ENCODE measurements at regions not wholly inside any gene's neighbourhood (a gene's known extent, or its start where the extent isn't known, plus 50 kb on each side); places are given as distances from the start of the nearest gene placed in this dataset.

GRCh38 chr15:70269991-70270751 lies 172.5 kb upstream of the TLE3 start:
- Mint-ChIP-seq H3K27ac (no peak overlapping the region), H3K36me3 (ENCODE audit: low read depth) (no peaks in the 10 kb centered on the region), H3K9me3 (no peaks in the 10 kb centered on the region), H3K4me3 (no peak overlapping the region), H3K4me1 (ENCODE audit: low read depth) (peaks cover 6% of the 10 kb centered on the region), H3K27me3 (ENCODE audit: low read depth) (peaks cover 38% of the 10 kb centered on the region)

- Mint-ChIP-seq H3K27me3 (ENCODE audit: low read depth) (peaks cover 38% of the 10 kb centered on the region), H3K4me1 (ENCODE audit: low read depth) (peaks cover 6% of the 10 kb centered on the region), H3K36me3 (ENCODE audit: low read depth) (no peaks in the 10 kb centered on the region), H3K4me3 (no peak overlapping the region), H3K27ac (no peak overlapping the region), H3K9me3 (no peaks in the 10 kb centered on the region)
These were observed 171.7 kb upstream of the TLE3 start for GRCh38 chr15:70269311-70269911.

DNA sequence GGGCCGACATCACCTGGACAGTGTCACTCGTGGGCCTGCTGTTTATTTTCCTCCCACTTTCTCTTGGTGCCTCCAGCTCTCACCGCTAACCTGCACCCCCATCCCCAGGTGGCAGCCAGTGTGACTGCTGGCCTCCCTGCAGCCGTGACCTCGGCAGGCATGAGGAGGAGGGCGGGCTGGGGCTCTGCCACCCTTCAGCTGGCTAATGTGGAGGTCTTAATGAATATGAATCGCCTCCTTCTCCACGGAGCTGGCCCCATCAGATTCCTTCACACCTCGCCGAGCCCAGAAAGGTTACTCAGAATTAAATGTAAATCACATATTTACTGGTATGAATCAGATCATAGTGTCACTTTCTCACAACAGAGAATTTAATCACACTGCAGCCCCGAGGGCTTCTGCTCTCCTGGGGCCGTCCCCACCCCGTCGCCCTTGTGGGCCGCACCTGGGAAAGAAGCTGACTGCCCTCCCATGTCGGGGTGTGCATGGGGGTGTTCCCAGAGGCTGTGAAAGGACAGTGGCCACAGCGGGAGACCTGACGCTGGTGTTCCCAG lies 171.1 kb upstream of the TLE3 start:
- no peak overlapping the region for H3K4me3 Mint-ChIP-seq
- H3K4me1 Mint-ChIP-seq (ENCODE audit: low read depth), result peaks cover 6% of the 10 kb centered on the region
- no peaks in the 10 kb centered on the region for H3K36me3 Mint-ChIP-seq (ENCODE audit: low read depth)
- no peaks in the 10 kb centered on the region for H3K9me3 Mint-ChIP-seq
- no peak overlapping the region for H3K27ac Mint-ChIP-seq
- peaks cover 40% of the 10 kb centered on the region for H3K27me3 Mint-ChIP-seq (ENCODE audit: low read depth)

- H3K4me1 Mint-ChIP-seq (ENCODE audit: low read depth), result peaks cover 6% of the 10 kb centered on the region
- no peak overlapping the region for H3K27ac Mint-ChIP-seq
These were observed 170.2 kb upstream of the TLE3 start for GRCh38 chr15:70267879-70268278.

DNA sequence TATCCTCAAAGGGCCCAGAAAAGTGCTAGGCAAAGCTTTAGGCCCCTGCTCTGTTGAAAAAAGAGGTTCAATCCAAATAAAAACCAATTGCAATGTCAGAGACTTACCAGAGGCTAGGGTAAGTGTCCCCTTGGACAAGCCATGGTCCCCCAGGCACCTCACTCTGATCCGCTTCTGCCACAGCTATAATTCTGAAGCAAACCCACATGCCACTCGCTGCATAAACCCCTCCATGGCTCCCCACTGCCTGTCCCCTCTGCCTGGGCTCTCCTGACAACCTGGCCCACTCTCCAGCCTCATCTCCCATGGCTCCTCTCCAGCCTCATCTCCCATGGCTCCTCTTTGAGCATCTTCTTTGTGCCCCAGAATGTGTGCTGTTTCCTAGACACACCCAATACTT lies 169.6 kb upstream of the TLE3 start:
- Mint-ChIP-seq H3K27me3 (ENCODE audit: low read depth) (peaks cover 42% of the 10 kb centered on the region), H3K4me3 (no peak overlapping the region), H3K9me3 (no peaks in the 10 kb centered on the region), H3K4me1 (ENCODE audit: low read depth) (peaks cover 6% of the 10 kb centered on the region), H3K36me3 (ENCODE audit: low read depth) (no peaks in the 10 kb centered on the region), H3K27ac (no peak overlapping the region)

More at GRCh38 chr15:70267879-70268278, 170.2 kb upstream of the TLE3 start:
- Mint-ChIP-seq H3K36me3 (ENCODE audit: low read depth) (no peaks in the 10 kb centered on the region), H3K4me3 (no peak overlapping the region), H3K27me3 (ENCODE audit: low read depth) (peaks cover 42% of the 10 kb centered on the region), H3K9me3 (no peaks in the 10 kb centered on the region)

DNA sequence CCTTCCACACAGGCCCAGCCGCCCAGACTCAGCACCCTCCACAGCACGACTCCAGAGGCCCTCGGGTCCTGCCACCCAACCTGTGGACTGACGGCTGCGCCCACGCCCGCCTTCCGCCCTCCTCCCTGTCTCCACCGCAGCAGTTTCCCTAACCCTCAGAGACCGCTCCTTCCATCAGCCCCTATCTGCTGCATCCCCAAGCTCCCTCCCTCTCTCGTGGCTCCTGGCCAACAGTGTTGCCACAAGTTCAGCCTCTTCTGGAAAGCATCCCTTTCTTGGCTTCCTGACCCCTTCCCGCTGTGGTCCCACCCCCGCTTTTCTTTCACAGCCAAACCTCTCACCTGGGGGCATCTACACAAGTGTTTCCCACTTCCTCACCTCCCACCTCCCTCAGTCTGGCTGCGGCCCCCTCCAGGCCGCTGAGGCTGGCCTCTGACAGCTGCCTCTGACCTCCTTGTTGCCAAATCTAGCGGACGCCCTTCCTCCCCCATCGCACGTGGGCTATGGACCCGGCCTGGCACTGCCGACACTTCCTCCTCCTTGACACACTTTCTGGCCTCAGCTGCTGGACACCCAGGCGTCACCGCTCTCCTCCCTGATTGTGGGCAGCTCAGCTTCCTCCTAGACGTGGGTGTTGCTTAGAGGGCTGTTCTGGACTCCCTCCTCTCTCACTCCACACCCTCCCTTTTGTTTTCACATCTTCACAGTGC lies 168.8 kb upstream of the TLE3 start:
- H3K27me3 Mint-ChIP-seq (ENCODE audit: low read depth), result peaks cover 42% of the 10 kb centered on the region
- peaks cover 9% of the 10 kb centered on the region for H3K4me1 Mint-ChIP-seq (ENCODE audit: low read depth)
- H3K36me3 Mint-ChIP-seq (ENCODE audit: low read depth), result no peaks in the 10 kb centered on the region
- H3K27ac Mint-ChIP-seq, result no peak overlapping the region
- no peak overlapping the region for H3K4me3 Mint-ChIP-seq
- H3K9me3 Mint-ChIP-seq, result no peaks in the 10 kb centered on the region

DNA sequence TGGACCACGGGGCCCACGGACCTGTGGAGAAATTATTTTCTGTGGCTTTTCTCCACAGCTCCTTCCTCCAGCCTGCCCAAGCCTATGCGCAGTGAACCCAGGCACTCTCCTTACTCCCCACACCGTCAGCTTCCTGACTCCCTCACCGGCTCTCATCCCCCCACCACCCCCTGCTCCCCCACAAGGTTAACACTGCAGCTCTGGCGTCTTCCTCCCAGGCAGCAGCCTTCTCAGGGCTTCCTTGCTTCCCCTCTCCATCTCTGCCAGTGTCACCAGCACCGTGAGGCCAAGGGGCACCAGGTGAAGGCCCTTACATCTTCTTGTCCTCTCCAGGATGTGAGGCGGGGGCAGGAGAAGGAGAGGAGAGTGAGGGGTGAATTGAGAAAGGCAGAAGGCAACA lies 168.3 kb upstream of the TLE3 start:
- no peaks in the 10 kb centered on the region for H3K36me3 Mint-ChIP-seq (ENCODE audit: low read depth)
- H3K9me3 Mint-ChIP-seq, result no peaks in the 10 kb centered on the region
- peaks cover 9% of the 10 kb centered on the region for H3K4me1 Mint-ChIP-seq (ENCODE audit: low read depth)
- H3K4me3 Mint-ChIP-seq, result no peak overlapping the region
- no peak overlapping the region for H3K27ac Mint-ChIP-seq
- H3K27me3 Mint-ChIP-seq (ENCODE audit: low read depth), result peaks cover 39% of the 10 kb centered on the region

DNA sequence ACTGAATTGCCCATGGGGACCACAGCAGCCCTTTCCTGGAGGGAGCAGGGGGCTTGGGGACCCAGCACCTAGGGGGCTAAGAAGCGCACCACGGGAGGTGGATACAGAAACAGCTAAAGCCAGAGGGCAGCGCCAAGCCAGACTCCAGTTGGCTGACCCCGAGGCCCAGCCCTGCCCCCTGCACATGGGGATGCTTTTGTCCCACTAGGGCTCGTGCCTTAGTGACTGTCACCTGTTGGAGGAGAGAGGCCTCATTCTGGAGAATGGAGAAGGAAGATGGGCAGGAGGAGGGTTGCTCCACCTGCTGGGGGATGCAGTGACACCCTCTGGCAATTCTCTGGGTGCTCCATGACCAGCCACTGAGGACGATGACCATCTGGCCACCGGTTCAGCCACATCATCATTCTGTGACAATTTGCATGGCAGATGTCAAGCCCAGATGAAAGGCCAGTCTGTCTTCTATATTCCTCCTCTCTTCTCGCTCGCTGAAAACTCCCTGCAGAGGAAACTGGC lies 167.8 kb upstream of the TLE3 start:
- Mint-ChIP-seq H3K9me3 (no peaks in the 10 kb centered on the region), H3K27ac (no peak overlapping the region), H3K36me3 (ENCODE audit: low read depth) (no peaks in the 10 kb centered on the region), H3K27me3 (ENCODE audit: low read depth) (peaks cover 39% of the 10 kb centered on the region), H3K4me1 (ENCODE audit: low read depth) (peaks cover 10% of the 10 kb centered on the region), H3K4me3 (no peak overlapping the region)

- no peak overlapping the region for H3K4me3 Mint-ChIP-seq
- peaks cover 42% of the 10 kb centered on the region for H3K27me3 Mint-ChIP-seq (ENCODE audit: low read depth)
These were observed 167.2 kb upstream of the TLE3 start for GRCh38 chr15:70264738-70265465.

GRCh38 chr15:70264014-70264582 lies 166.4 kb upstream of the TLE3 start:
- no peak overlapping the region for H3K4me3 Mint-ChIP-seq
- H3K9me3 Mint-ChIP-seq, result no peaks in the 10 kb centered on the region
- no peak overlapping the region for H3K27ac Mint-ChIP-seq
- peaks cover 20% of the 10 kb centered on the region for H3K4me1 Mint-ChIP-seq (ENCODE audit: low read depth)
- H3K27me3 Mint-ChIP-seq (ENCODE audit: low read depth), result peaks cover 37% of the 10 kb centered on the region
- H3K36me3 Mint-ChIP-seq (ENCODE audit: low read depth), result no peaks in the 10 kb centered on the region

More at GRCh38 chr15:70264738-70265465, 167.2 kb upstream of the TLE3 start:
- no peaks in the 10 kb centered on the region for H3K9me3 Mint-ChIP-seq
- no peaks in the 10 kb centered on the region for H3K36me3 Mint-ChIP-seq (ENCODE audit: low read depth)
- peaks cover 13% of the 10 kb centered on the region for H3K4me1 Mint-ChIP-seq (ENCODE audit: low read depth)
- no peak overlapping the region for H3K27ac Mint-ChIP-seq

- H3K9me3 Mint-ChIP-seq, result no peaks in the 10 kb centered on the region
- no peaks in the 10 kb centered on the region for H3K36me3 Mint-ChIP-seq (ENCODE audit: low read depth)
- peaks cover 31% of the 10 kb centered on the region for H3K4me1 Mint-ChIP-seq (ENCODE audit: low read depth)
- peaks cover 33% of the 10 kb centered on the region for H3K27me3 Mint-ChIP-seq (ENCODE audit: low read depth)
- H3K27ac Mint-ChIP-seq, result no peak overlapping the region
- no peak overlapping the region for H3K4me3 Mint-ChIP-seq
These were observed 165.0 kb upstream of the TLE3 start for GRCh38 chr15:70262591-70263274.

DNA sequence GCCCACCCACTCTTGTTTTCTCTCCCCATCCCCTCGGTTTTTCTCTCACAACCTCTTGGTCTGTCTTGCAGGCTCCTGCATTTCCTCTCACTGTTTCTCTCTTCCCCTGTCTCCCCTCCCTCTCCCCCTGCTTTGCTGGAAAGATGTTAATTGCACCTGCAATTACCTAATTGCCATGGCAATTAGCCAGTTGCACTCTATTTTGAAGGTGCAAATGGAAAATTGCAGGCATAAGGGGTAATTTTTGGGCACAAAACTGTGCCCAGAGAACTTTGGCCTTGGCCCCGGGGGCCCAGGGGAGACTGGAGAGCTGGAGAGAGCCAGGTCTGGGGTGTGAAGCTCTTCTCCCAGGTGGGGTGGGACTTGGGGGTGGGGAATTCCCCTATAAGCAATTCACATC lies 164.5 kb upstream of the TLE3 start:
- no peaks in the 10 kb centered on the region for H3K9me3 Mint-ChIP-seq
- no peak overlapping the region for H3K27ac Mint-ChIP-seq
- no peaks in the 10 kb centered on the region for H3K36me3 Mint-ChIP-seq (ENCODE audit: low read depth)
- H3K27me3 Mint-ChIP-seq (ENCODE audit: low read depth), result peaks cover 34% of the 10 kb centered on the region
- H3K4me3 Mint-ChIP-seq, result no peak overlapping the region
- peaks cover 31% of the 10 kb centered on the region for H3K4me1 Mint-ChIP-seq (ENCODE audit: low read depth)

DNA sequence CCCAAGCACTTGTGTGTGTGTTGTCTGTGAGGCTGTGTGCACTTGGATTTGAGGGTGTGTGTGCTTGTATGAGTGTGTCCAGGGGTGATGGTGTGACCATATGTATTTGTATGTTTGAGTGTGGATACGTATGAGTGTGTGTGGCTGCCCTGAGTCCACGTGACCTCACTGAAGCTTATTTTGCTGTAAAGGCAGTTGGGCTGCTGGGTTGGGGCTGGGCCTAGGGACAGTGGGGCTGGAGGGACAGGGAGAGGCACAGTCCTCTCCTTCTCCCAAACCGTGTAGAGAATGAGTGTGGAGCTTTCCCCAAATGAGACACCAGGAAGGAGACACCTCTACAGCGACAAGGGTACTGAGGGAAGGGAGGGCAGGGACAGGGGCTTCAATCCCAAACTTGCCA lies 163.4 kb upstream of the TLE3 start:
- H3K4me3 Mint-ChIP-seq, result no peak overlapping the region
- H3K4me1 Mint-ChIP-seq (ENCODE audit: low read depth), result peaks cover 31% of the 10 kb centered on the region
- H3K9me3 Mint-ChIP-seq, result no peaks in the 10 kb centered on the region
- H3K36me3 Mint-ChIP-seq (ENCODE audit: low read depth), result no peaks in the 10 kb centered on the region
- no peak overlapping the region for H3K27ac Mint-ChIP-seq
- peaks cover 36% of the 10 kb centered on the region for H3K27me3 Mint-ChIP-seq (ENCODE audit: low read depth)
